HEK293T (cell line): ENCODE measurements at regions not wholly inside any gene's neighbourhood (a gene's known extent, or its start where the extent isn't known, plus 50 kb on each side); places are given as distances from the start of the nearest gene placed in this dataset.

Source experiments
- ARNT ChIP-seq: fragments of 450-650 bp; IDR thresholded peaks from 2 replicates; pipeline ENCODE4 v1.6.1; 2017; ENCODE audit warnings: mild to moderate bottlenecking
- BHLHE40 ChIP-seq: fragments of 450-650 bp; IDR thresholded peaks from 2 replicates; pipeline ENCODE4 v1.6.1; 2016; ENCODE audit warnings: mild to moderate bottlenecking, moderate library complexity, borderline replicate concordance
- FOXA1 ChIP-seq: fragments of 450-650 bp; IDR thresholded peaks from 2 replicates; pipeline ENCODE4 v1.6.1; 2016; ENCODE audit warnings: mild to moderate bottlenecking
- FOXK2 ChIP-seq: fragments of 450-650 bp; IDR thresholded peaks from 2 replicates; pipeline ENCODE4 v1.6.1; 2016; ENCODE audit warnings: mild to moderate bottlenecking
- FOXM1 ChIP-seq: fragments of 450-650 bp; IDR thresholded peaks from 2 replicates; pipeline ENCODE4 v1.6.1; 2017; ENCODE audit warnings: mild to moderate bottlenecking, borderline replicate concordance
- HDGF ChIP-seq: fragments of 450-650 bp; IDR thresholded peaks from 2 replicates; pipeline ENCODE4 v1.6.1; 2017; ENCODE audit warnings: antibody characterized with exemption, borderline replicate concordance
- SP1 ChIP-seq: fragments of 450-650 bp; IDR thresholded peaks from 2 replicates; pipeline ENCODE4 v1.6.1; 2017
- ZNF384 ChIP-seq: fragments of 450-650 bp; IDR thresholded peaks from 2 replicates; pipeline ENCODE4 v1.6.1; 2016
- TF ChIP-seq, protein P1 (sequence below): fragments of 450-650 bp; IDR thresholded peaks from 2 replicates; pipeline ENCODE4 v1.6.1; 2016

DNA sequence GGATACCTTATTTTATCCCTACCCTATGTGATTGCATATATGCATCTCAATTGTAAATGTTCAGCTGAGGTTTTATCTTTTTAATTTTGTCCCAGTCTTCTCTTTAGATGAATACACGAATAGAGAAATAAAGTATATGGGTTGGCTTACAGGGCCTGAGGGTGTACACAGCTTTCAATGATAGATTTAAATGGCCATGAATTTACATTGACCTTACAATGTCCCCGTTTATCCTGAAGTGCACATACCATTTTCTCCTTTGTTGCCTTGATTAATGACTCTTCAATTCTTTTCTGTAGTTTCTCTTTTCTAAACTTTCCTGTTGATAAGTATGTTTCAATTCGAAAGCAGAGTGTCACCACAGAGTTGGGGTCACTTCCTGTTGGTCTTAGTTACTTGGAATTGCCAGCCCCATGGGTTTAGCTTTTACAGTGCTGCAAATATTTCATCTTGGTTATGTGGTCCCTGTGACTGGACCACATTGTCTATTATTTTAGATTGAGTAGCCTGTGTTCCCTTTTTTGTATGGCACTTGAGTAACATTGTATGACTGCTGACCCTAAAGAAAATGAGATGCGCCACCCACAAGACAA is 1616.3 kb upstream of the ACVR2A start:
- TF ChIP-seq SP1: no peak
- no peak for TF ChIP-seq ARNT
- TF ChIP-seq BHLHE40: no peak
- no peak for TF ChIP-seq FOXK2
- no peak for TF ChIP-seq FOXM1
- TF ChIP-seq HDGF: no peak
- TF ChIP-seq FOXA1: no peak
- TF ChIP-seq ZNF384: no peak
- TF ChIP-seq, protein P1, sequence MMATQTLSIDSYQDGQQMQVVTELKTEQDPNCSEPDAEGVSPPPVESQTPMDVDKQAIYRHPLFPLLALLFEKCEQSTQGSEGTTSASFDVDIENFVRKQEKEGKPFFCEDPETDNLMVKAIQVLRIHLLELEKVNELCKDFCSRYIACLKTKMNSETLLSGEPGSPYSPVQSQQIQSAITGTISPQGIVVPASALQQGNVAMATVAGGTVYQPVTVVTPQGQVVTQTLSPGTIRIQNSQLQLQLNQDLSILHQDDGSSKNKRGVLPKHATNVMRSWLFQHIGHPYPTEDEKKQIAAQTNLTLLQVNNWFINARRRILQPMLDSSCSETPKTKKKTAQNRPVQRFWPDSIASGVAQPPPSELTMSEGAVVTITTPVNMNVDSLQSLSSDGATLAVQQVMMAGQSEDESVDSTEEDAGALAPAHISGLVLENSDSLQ: no peak
